Thoracic aorta (tissue), 2 donors: ENCODE measurements at regions not wholly inside any gene's neighbourhood (a gene's known extent, or its start where the extent isn't known, plus 50 kb on each side); places are given as distances from the start of the nearest gene placed in this dataset.

Source experiments
- ATAC-seq: fragments of 150-250 bp; one replicate; pipeline ENCODE4 v1.8.0; 2017; ENCODE audit warnings: low read depth; ENCODE audit not compliant: insufficient number of reproducible peaks, low FRiP score
- DNase-seq: peaks from one replicate; pipeline ENCODE4 v3.0.0-alpha.2; 2020; ENCODE audit warnings: low spot score
- H3K27ac ChIP-seq, 2 donors: fragments of 200-600 bp; sonication (generic); 1 replicate in 1 of 2; 2 replicates in 1 of 2; pipeline ENCODE4 v1.5.1; 2016; ENCODE audit warnings: mild to moderate bottlenecking in 2 of 2, moderate library complexity in 2 of 2
- H3K27me3 ChIP-seq: fragments of 200-600 bp; sonication (generic); replicated peaks from 2 replicates; pipeline ENCODE4 v1.6.0; 2016; ENCODE audit warnings: mild to moderate bottlenecking; ENCODE audit not compliant: insufficient read depth
- H3K36me3 ChIP-seq: fragments of 200-600 bp; sonication (generic); one replicate; pipeline ENCODE4 v1.5.1; 2016
- H3K4me1 ChIP-seq, 2 donors: fragments of 200-600 bp; sonication (generic); 1 replicate in 1 of 2; 2 replicates in 1 of 2; pipeline versions ENCODE4 v1.5.1 to v1.6.0; 2016; ENCODE audit warnings: low read depth in 2 of 2, mild to moderate bottlenecking in 1 of 2; ENCODE audit not compliant: control insufficient read depth in 1 of 2
- H3K4me3 ChIP-seq: fragments of 200-600 bp; sonication (generic); 2 replicates; pipeline ENCODE4 v1.5.1; 2016; ENCODE audit warnings: mild to moderate bottlenecking
- H3K9me3 ChIP-seq: fragments of 200-600 bp; sonication (generic); 2 replicates; pipeline ENCODE4 v1.5.1; 2016
- TF ChIP-seq, protein P1 (sequence below): fragments of 200-600 bp; sonication (generic); IDR thresholded peaks from one replicate; pipeline ENCODE4 v1.5.1; 2019; ENCODE audit warnings: antibody characterized with exemption

DNA sequence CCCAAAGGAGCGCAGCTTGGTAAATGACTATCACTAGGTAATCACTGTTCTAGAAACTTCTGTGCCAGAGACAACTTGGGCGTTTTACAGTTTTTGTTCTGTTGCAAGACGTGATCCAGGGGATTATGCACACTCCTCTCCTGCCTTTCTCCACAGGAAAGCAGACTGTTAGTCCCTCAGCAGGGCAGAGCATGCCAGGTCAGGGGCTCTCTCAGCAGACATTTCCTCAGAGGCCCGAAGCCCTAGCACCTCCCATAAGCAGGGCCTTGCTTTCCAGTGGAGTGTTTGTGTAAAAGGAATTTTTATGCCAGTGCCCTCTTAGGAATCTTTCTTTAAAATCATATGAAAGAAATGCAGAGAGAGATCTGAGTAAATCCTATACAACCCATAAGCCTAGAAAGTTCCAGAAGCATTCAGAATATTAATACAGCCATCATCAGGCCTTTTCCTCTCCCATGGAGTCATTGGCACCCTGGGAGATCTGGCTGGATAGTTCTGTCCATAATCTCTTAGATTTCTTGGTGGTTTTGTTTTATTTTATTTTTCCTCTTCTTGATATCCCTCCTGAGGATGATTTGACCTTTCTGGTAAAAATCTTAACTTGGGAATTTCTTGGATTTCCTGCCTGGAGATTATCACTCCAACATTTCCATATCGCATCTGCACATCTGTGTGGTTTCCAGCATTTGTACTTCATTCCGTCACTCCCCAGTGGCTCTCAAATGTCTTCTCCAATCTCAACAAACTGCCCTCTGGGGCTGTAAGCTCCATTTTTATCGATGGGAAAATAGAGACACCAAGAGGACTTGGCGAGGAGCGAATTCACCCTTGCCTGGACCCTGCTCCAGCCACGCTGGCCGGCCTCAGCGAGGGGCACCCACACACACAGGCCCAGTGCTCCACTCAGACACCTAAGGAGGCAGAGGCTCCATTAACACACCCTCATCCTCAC is 116.1 kb downstream of the PSMG1 start:
- peaks cover 26 to 43% of the 10 kb centered on the region in 2 donors for H3K4me1 ChIP-seq
- no peak overlapping the region for H3K4me3 ChIP-seq
- no peaks in the 10 kb centered on the region for H3K9me3 ChIP-seq
- H3K27me3 ChIP-seq: no peaks in the 10 kb centered on the region
- no peaks in the 10 kb centered on the region for H3K36me3 ChIP-seq
- TF ChIP-seq, protein P1, sequence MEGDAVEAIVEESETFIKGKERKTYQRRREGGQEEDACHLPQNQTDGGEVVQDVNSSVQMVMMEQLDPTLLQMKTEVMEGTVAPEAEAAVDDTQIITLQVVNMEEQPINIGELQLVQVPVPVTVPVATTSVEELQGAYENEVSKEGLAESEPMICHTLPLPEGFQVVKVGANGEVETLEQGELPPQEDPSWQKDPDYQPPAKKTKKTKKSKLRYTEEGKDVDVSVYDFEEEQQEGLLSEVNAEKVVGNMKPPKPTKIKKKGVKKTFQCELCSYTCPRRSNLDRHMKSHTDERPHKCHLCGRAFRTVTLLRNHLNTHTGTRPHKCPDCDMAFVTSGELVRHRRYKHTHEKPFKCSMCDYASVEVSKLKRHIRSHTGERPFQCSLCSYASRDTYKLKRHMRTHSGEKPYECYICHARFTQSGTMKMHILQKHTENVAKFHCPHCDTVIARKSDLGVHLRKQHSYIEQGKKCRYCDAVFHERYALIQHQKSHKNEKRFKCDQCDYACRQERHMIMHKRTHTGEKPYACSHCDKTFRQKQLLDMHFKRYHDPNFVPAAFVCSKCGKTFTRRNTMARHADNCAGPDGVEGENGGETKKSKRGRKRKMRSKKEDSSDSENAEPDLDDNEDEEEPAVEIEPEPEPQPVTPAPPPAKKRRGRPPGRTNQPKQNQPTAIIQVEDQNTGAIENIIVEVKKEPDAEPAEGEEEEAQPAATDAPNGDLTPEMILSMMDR: no peak
- peak overlapping the region; percentile 46 to 69 for H3K27ac ChIP-seq
- DNase-seq (no peak), ATAC-seq (no peak)

DNA sequence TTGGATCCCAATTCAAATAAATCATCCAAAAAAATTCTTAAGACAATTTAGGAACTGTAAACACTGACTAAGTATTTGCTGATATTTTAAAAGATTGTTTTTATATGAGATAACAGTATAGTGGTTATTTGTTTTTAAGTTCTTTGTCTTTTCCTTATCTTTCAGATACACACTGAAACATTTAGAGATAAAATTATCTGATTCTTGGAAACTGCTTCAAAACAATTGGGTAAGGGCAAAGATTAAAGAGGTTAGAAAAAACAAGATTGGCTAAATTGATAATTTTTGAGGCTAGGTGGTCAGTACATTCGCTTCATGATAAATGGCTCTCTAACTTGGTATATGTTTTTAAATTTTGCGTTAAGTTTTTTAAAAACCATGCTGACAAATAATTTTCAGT is 117.3 kb downstream of the PSMG1 start:
- H3K4me1 ChIP-seq: peaks cover 18 to 31% of the 10 kb centered on the region in 2 donors
- peak overlapping the region; percentile 46 to 69 for H3K27ac ChIP-seq
- no peaks in the 10 kb centered on the region for H3K27me3 ChIP-seq
- DNase-seq: no peak
- no peak overlapping the region for H3K4me3 ChIP-seq
- TF ChIP-seq, protein P1: no peak
- no peaks in the 10 kb centered on the region for H3K36me3 ChIP-seq
- H3K9me3 ChIP-seq: no peaks in the 10 kb centered on the region
- ATAC-seq: no peak

DNA sequence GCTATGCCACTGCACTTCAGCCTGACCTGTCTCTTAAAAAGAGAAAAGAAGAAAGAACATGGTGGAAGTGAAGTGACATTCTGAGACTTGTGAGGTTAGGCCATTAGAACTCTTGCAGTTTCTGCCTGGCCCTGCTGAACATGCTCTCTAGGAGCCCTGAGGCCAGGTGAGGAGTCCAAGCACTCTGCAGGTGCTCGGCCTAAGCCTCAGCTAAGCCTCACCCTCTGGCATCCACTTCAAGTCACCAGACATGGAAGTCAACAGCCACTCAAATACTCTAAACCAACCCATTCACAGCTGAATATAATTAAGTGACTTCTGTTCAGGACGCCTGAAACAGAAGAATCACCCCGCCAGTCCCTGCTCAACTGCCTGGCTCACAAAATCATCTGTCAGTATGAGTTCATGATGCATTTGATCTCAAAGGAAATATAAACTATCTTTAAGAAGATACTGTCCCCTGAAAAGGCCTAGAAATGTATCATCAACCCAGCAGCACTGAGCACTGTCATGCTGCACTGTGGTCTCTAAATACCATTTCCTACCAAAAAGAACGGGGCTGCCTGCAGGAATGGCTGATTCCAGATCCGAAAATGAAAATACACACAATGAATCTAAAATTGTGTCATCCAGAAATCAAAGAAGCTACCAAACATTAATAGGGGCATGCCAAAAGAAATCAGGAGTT is 118.8 kb downstream of the PSMG1 start:
- Histone ChIP-seq H3K27ac (no peak overlapping the region), H3K4me3 (no peak overlapping the region), H3K36me3 (no peaks in the 10 kb centered on the region), H3K27me3 (no peaks in the 10 kb centered on the region), H3K4me1 (peaks cover 18 to 29% of the 10 kb centered on the region in 2 donors), H3K9me3 (no peaks in the 10 kb centered on the region)
- ATAC-seq: no peak
- TF ChIP-seq, protein P1: no peak
- no peak for DNase-seq

DNA sequence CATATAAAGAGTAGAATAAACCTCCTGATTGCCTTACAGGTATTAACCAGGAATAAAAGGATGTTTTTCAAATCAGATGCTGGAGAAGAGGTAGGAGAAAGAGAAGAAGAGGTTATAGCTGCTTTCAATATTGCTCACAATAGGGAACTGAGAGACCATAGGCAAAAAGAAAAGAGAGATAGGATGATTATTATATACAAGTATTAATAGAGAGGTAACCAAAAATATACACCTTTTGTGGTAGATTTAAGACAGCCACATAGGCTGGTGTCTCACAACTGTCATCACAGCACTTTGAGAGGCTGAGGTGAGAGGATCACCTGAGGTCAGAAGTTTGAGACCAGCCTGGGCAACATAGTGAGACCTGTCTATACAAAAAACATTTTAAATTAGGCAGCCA is 119.7 kb downstream of the PSMG1 start:
- no peaks in the 10 kb centered on the region for H3K27me3 ChIP-seq
- no peak overlapping the region for H3K4me3 ChIP-seq

More for the DNA sequence above, 119.7 kb downstream of the PSMG1 start:
- TF ChIP-seq, protein P1: no peak
- Histone ChIP-seq H3K9me3 (no peaks in the 10 kb centered on the region), H3K4me1 (peaks cover 18 to 29% of the 10 kb centered on the region in 2 donors), H3K27ac (no peak overlapping the region), H3K36me3 (no peaks in the 10 kb centered on the region)
- no peak for ATAC-seq
- DNase-seq: no peak
